ENCODE measurements at regions not wholly inside any gene's neighbourhood (a gene's known extent, or its start where the extent isn't known, plus 50 kb on each side); places are given as distances from the start of the nearest gene placed in this dataset.
"Not testable (repeated sequence)": the region's sequence is repeated elsewhere in the genome, so short reads cannot be mapped to it uniquely, and the experiment has no call there.

DNA sequence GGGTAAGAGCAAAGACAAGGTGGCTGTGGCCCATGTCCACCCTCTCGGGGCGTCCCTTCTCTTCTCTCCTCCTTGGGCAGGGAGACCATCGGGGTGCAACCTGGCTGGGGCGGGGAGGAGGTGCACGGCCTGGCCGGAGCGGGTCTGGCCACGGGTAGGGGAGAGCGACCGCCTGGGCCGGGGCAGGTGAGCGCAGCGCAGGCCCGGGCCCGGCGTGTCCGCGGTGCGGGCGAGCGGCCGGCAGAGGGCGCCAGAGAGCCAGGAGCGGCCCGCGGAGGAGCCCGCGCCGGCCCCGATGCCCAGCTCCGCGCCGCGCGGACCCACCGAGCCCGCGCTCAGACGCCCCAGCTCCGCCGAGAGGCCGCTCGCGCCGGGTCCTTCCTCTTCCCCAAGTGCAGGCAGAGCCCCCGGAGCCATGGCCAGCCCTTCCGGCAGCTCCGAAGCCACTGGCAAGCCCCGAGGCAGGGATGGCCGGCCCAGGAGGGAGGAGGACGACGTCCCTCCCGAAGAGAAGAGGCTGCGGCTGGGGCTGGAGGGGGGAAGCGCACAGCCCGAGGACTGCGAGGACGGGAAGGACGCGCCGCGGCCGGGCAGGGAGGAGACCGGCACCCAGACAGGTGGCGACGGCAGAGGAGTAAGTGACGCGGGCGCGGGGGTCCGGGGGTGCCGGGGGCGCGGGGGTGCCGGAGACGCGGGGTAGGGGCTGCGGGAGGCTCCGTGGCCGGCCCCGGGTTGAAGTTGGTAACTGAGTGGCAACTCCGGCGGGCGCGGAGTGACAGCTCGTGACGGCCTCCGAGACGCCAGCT, 142.1 kb upstream of the EEF2KMT start:
- TF ChIP-seq, protein P1, sequence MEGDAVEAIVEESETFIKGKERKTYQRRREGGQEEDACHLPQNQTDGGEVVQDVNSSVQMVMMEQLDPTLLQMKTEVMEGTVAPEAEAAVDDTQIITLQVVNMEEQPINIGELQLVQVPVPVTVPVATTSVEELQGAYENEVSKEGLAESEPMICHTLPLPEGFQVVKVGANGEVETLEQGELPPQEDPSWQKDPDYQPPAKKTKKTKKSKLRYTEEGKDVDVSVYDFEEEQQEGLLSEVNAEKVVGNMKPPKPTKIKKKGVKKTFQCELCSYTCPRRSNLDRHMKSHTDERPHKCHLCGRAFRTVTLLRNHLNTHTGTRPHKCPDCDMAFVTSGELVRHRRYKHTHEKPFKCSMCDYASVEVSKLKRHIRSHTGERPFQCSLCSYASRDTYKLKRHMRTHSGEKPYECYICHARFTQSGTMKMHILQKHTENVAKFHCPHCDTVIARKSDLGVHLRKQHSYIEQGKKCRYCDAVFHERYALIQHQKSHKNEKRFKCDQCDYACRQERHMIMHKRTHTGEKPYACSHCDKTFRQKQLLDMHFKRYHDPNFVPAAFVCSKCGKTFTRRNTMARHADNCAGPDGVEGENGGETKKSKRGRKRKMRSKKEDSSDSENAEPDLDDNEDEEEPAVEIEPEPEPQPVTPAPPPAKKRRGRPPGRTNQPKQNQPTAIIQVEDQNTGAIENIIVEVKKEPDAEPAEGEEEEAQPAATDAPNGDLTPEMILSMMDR (IDR thresholded peaks at IDR 0.05 in 4 of 5, conservative IDR thresholded peaks at IDR 0.05 in 1 of 5): peak in 3 of 5 experiments; percentile 42 to 46 (median 45)
- TF ChIP-seq POLR2A (IDR thresholded peaks at IDR 0.05): not testable (repeated sequence)
